H1 (cell line): ENCODE measurements at regions not wholly inside any gene's neighbourhood (a gene's known extent, or its start where the extent isn't known, plus 50 kb on each side); places are given as distances from the start of the nearest gene placed in this dataset.

Experiments used
- POLR2A ChIP-seq, 2 experiments: IDR thresholded peaks; 1 replicate in 1 of 2; 2 replicates in 1 of 2; pipeline ENCODE4 v1.6.1; 2011; ENCODE audit warnings: low read depth in 2 of 2, low read length in 2 of 2, mild to moderate bottlenecking in 2 of 2; ENCODE audit errors: control extremely low read depth in 1 of 2
- SAP30 ChIP-seq: fragments of 300-600 bp; sonication (generic); IDR thresholded peaks from 2 replicates; pipeline ENCODE4 v1.7.1; 2012; ENCODE audit warnings: low read length, moderate library complexity, mild to moderate bottlenecking, inconsistent platforms; ENCODE audit not compliant: insufficient read depth, insufficient replicate concordance
- SP2 ChIP-seq: IDR thresholded peaks from 2 replicates; pipeline ENCODE4 v1.6.1; 2012; ENCODE audit warnings: mild to moderate bottlenecking, low read length, inconsistent platforms
- TF ChIP-seq, protein P1 (sequence below), 3 experiments: IDR thresholded peaks; 1 replicate in 2 of 3; 2 replicates in 1 of 3; pipeline versions ENCODE4 v1.5.1 to v1.6.1; 2011; ENCODE audit warnings: low read length in 3 of 3, mild to moderate bottlenecking in 3 of 3, inconsistent platforms in 2 of 3, low read depth in 1 of 3, moderate library complexity in 1 of 3; ENCODE audit not compliant: insufficient read depth in 1 of 3; ENCODE audit errors: control extremely low read depth in 1 of 3

GRCh38 chr3:99013777-99014315 is 112.4 kb upstream of the DCBLD2 start:
- TF ChIP-seq SP2 (no peak), POLR2A (IDR thresholded peaks at IDR 0.05; ENCODE audit: control extremely low read depth in 1 of 2, low read depth in 2 of 2, low read length in 2 of 2) (no peak), SAP30 (no peak)
- TF ChIP-seq, protein P1, sequence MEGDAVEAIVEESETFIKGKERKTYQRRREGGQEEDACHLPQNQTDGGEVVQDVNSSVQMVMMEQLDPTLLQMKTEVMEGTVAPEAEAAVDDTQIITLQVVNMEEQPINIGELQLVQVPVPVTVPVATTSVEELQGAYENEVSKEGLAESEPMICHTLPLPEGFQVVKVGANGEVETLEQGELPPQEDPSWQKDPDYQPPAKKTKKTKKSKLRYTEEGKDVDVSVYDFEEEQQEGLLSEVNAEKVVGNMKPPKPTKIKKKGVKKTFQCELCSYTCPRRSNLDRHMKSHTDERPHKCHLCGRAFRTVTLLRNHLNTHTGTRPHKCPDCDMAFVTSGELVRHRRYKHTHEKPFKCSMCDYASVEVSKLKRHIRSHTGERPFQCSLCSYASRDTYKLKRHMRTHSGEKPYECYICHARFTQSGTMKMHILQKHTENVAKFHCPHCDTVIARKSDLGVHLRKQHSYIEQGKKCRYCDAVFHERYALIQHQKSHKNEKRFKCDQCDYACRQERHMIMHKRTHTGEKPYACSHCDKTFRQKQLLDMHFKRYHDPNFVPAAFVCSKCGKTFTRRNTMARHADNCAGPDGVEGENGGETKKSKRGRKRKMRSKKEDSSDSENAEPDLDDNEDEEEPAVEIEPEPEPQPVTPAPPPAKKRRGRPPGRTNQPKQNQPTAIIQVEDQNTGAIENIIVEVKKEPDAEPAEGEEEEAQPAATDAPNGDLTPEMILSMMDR (IDR thresholded peaks at IDR 0.05; ENCODE audit: control extremely low read depth in 1 of 3, insufficient read depth in 1 of 3, low read depth in 1 of 3, low read length in 3 of 3) = no peak
